Peyer's patch (tissue), 4 donors: ENCODE measurements at regions not wholly inside any gene's neighbourhood (a gene's known extent, or its start where the extent isn't known, plus 50 kb on each side); places are given as distances from the start of the nearest gene placed in this dataset.

Experiments
- DNase-seq, 3 donors: peaks; one replicate each; pipeline ENCODE4 v3.0.0-alpha.2; 2017 to 2019
- H3K27ac ChIP-seq, 4 donors: fragments of 200-600 bp; sonication (generic); one replicate each; pipeline ENCODE4 v1.5.1; 2016 to 2019
- H3K27me3 ChIP-seq, 2 donors: fragments of 200-600 bp; sonication (generic); one replicate each; pipeline ENCODE4 v1.5.1; 2019
- H3K36me3 ChIP-seq, 3 donors: fragments of 200-600 bp; sonication (generic); one replicate each; pipeline ENCODE4 v1.5.1; 2016 to 2019
- H3K4me1 ChIP-seq, 4 donors: fragments of 200-600 bp; sonication (generic); one replicate each; pipeline ENCODE4 v1.5.1; 2016 to 2019
- H3K4me3 ChIP-seq, 4 donors: fragments of 200-600 bp; sonication (generic); 1 replicate in 3 of 4; 2 replicates in 1 of 4; pipeline ENCODE4 v1.5.1; 2016 to 2019; ENCODE audit warnings: mild to moderate bottlenecking in 1 of 4
- H3K9me3 ChIP-seq, 4 donors: fragments of 200-600 bp; sonication (generic); one replicate each; pipeline ENCODE4 v1.5.1; 2016 to 2019; ENCODE audit warnings: mild to moderate bottlenecking in 1 of 4
- POLR2A ChIP-seq, 2 donors: fragments of 450-650 bp; IDR thresholded peaks; one replicate each; pipeline ENCODE4 v1.5.1; 2017; ENCODE audit warnings: antibody characterized with exemption in 2 of 2, mild to moderate bottlenecking in 2 of 2, moderate library complexity in 2 of 2
- TF ChIP-seq, protein P1 (sequence below), 6 experiments: fragments of 450-650 bp in 4 of 6; fragments of 200-600 bp in 2 of 6; sonication (generic) in 1 of 6; IDR thresholded peaks; one replicate each; pipeline ENCODE4 v1.5.1; 2017 to 2019; ENCODE audit warnings: antibody characterized with exemption in 6 of 6, mild to moderate bottlenecking in 3 of 6, moderate library complexity in 1 of 6

DNA sequence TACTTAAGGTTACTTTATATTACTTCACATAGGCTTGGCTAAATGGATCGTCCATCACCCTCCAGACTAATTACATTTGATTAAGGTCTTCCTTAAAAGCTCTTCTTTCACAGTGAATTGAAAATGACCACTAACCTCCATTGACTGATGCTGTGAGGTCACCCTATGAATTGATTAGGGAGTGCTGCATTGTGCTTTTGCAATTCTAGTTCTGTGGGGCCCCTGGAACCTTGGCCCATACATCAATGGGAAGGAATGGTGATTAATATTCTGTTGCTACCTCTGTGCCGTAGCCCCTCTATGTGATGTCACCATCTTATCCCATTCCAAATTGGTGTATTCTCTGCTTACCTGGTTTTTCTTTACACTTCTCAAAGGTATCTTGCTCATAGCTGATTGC is 682.2 kb downstream of the SQOR start:
- Histone ChIP-seq H3K27ac (no peak overlapping the region), H3K4me3 (no peak overlapping the region), H3K9me3 (no peaks in the 10 kb centered on the region), H3K36me3 (no peaks in the 10 kb centered on the region), H3K27me3 (no peaks in the 10 kb centered on the region), H3K4me1 (no peaks in the 10 kb centered on the region)
- DNase-seq, result no peak
- no peak for TF ChIP-seq POLR2A (IDR thresholded peaks at IDR 0.05)
- TF ChIP-seq, protein P1, sequence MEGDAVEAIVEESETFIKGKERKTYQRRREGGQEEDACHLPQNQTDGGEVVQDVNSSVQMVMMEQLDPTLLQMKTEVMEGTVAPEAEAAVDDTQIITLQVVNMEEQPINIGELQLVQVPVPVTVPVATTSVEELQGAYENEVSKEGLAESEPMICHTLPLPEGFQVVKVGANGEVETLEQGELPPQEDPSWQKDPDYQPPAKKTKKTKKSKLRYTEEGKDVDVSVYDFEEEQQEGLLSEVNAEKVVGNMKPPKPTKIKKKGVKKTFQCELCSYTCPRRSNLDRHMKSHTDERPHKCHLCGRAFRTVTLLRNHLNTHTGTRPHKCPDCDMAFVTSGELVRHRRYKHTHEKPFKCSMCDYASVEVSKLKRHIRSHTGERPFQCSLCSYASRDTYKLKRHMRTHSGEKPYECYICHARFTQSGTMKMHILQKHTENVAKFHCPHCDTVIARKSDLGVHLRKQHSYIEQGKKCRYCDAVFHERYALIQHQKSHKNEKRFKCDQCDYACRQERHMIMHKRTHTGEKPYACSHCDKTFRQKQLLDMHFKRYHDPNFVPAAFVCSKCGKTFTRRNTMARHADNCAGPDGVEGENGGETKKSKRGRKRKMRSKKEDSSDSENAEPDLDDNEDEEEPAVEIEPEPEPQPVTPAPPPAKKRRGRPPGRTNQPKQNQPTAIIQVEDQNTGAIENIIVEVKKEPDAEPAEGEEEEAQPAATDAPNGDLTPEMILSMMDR (IDR thresholded peaks at IDR 0.05), result no peak

DNA sequence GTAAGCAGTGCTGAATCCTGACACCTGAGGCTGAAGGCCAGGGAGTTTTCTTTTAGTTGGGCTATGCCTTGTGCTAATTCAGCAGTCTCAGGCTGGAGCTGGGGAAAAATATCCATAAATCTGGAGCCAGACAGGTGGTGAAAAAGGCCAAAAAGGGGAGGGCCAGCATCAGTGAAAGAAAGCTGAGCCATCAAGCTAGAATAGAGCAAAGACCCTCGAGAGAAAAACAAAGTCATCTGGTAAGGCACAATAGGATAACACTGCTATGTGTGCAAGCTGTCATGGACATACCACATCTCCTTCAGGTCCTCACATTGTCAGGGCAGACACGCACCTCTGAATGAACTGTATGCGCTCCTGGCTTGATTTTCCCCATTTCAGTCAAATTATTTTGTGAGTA is 687.9 kb downstream of the SQOR start:
- no peaks in the 10 kb centered on the region for H3K36me3 ChIP-seq
- H3K4me1 ChIP-seq, result no peaks in the 10 kb centered on the region
- H3K27me3 ChIP-seq, result no peaks in the 10 kb centered on the region
- no peak overlapping the region for H3K27ac ChIP-seq
- no peaks in the 10 kb centered on the region for H3K9me3 ChIP-seq
- TF ChIP-seq POLR2A (IDR thresholded peaks at IDR 0.05), result no peak
- TF ChIP-seq, protein P1 (IDR thresholded peaks at IDR 0.05), result no peak
- no peak for DNase-seq
- H3K4me3 ChIP-seq, result no peak overlapping the region

DNA sequence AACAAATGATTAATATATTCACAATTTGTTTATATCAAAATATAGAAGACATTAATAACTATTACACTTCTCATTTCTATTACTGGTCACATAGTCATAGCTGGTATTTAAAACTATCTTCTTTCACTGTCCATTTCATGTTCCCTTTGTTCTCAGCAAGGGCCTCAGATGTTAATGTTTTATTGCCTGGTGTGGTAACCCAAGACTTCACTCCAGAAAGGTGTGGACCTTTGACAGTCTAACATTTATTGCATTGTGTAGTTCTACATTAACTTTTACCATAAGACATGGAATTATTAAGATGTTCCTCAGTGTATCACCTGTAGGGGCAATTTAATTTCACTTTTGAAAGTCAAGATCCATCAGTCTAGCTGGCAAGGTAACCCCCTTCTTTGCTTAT is 691.3 kb downstream of the SQOR start:
- H3K4me3 ChIP-seq, result no peak overlapping the region
- TF ChIP-seq, protein P1 (IDR thresholded peaks at IDR 0.05), result no peak
- TF ChIP-seq POLR2A (IDR thresholded peaks at IDR 0.05), result no peak
- DNase-seq, result no peak
- H3K9me3 ChIP-seq, result no peaks in the 10 kb centered on the region
- no peaks in the 10 kb centered on the region for H3K36me3 ChIP-seq
- no peaks in the 10 kb centered on the region for H3K4me1 ChIP-seq
- H3K27me3 ChIP-seq, result no peaks in the 10 kb centered on the region
- no peak overlapping the region for H3K27ac ChIP-seq

DNA sequence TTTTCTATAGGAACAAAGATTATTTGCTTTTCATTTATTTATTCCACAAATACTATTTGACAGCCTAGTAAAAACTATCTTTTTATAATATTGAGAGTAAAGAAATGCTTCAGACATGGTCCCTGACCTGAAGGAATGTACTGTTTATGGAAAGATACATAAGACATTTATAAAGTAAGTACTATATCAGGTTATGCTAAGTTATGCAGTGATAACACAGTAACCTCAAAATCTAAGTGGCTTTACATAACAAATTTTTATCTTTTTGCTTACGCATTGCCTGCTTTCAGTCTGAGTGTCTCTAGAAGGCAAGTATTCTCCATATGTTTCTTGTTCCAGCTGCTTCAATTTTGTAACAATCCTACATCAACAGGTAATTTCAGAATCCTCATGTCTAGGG is 694.0 kb downstream of the SQOR start:
- Histone ChIP-seq H3K27me3 (no peaks in the 10 kb centered on the region), H3K36me3 (no peaks in the 10 kb centered on the region), H3K4me3 (no peak overlapping the region), H3K27ac (no peak overlapping the region), H3K4me1 (no peaks in the 10 kb centered on the region), H3K9me3 (no peaks in the 10 kb centered on the region)
- no peak for TF ChIP-seq POLR2A (IDR thresholded peaks at IDR 0.05)
- TF ChIP-seq, protein P1 (IDR thresholded peaks at IDR 0.05), result no peak
- no peak for DNase-seq

DNA sequence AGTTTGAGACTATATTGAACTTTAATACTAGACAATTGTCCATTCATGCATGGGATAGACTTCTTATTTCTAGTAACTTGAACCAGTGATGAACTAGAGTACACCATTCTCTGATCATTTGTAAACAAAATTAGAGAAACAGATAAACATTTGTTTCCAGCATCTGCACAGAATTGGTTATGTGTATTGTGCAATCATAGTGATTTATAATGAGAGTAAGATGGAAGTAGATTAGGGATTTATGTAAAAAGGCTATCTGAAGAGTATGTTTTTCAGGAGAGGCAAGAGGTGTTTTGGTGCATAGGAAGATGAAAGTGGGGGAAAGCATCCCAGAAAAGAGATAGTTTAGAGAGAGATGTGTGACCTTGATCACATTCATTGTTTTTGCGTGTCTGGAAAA is 695.0 kb downstream of the SQOR start:
- no peak for TF ChIP-seq POLR2A (IDR thresholded peaks at IDR 0.05)
- TF ChIP-seq, protein P1 (IDR thresholded peaks at IDR 0.05), result no peak
- Histone ChIP-seq H3K36me3 (no peaks in the 10 kb centered on the region), H3K4me3 (no peak overlapping the region), H3K27me3 (no peaks in the 10 kb centered on the region), H3K9me3 (no peaks in the 10 kb centered on the region), H3K4me1 (no peaks in the 10 kb centered on the region), H3K27ac (no peak overlapping the region)
- no peak for DNase-seq

DNA sequence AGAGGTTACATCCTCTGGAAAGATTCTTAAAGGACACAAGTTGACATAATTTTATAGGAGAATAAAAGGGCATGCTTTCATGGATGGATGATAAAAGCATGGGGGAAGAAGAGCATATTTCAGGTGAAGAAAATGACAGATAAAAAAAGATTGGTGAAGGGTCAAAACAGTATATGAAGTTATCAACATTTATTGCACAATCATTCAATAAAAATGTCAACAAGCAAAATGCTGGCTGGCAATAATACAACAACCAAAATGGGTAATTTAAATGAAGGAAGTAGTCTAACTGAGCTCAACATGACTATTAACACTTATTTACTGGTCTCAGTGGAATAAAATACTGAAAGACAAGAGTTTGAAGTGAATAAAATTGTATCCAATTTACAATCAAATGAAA is 696.7 kb downstream of the SQOR start:
- Histone ChIP-seq H3K4me3 (no peak overlapping the region), H3K27me3 (no peaks in the 10 kb centered on the region), H3K9me3 (no peaks in the 10 kb centered on the region), H3K27ac (no peak overlapping the region), H3K36me3 (no peaks in the 10 kb centered on the region), H3K4me1 (no peaks in the 10 kb centered on the region)
- no peak for DNase-seq
- TF ChIP-seq, protein P1 (IDR thresholded peaks at IDR 0.05), result no peak
- no peak for TF ChIP-seq POLR2A (IDR thresholded peaks at IDR 0.05)
